Embryonic facial prominence (tissue), 1 donor: ENCODE measurements at regions not wholly inside any gene's neighbourhood (a gene's known extent, or its start where the extent isn't known, plus 50 kb on each side); places are given as distances from the start of the nearest gene placed in this dataset.

ENCODE experiments used
- DNase-seq: peaks from one replicate; pipeline ENCODE4 v3.0.0-alpha.2; 2016; ENCODE audit errors: extremely low spot score

DNA sequence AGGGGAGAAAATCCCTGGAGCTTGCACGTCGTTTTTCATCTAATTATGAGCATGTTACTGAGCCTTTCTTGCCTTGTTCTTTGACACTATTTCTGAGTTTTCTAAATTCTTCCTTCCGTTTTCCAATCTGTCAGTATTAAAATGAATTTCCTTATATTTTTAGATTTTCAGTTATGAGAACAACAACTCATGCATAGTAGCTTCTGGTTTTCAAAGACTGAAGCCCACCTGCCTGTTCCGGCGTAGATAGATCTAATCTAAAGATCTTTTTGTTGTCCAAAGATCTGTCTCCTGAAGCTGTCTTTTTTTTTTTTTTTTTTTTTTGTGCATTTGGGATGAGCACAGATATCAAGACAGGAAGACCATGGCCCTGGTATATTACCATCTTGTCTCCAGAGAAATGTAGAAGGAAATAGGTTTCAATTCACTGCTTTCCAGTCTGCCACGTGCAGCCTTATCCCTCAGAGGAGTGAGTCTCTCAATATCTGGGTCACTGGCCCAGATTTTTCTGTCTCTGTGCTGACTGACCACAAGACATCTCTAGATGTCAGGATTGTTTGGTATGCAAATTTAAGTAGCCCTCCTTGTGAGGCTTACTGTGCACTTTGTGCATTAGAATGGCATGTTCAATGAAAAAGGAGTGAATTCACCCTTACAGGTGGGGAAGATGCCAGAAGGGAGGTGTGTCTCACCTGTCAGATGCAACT lies 222.3 kb upstream of the TMC3 start:
- no peak for DNase-seq

DNA sequence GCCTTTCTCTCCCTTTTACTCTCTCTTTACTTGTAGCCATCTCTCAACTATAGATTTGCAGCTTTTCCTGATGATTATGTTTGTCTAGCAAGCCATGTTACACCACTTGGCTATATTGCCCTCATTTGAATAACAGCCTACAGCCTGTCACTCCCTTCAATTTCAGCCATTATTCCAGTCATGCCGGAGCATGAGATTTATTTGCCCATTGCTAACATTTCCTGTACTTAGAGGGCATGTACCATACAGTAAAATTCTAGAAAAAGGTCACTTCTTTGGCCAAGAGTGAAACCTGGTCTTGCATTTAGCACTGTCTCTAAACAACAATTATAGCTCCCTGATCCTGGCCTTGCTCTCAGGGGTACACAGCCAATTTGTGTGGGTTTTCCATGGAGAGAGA lies 221.7 kb upstream of the TMC3 start:
- no peak for DNase-seq

GRCh38 chr15:81589671-81590070 lies 215.7 kb upstream of the TMC3 start:
- DNase-seq, result no peak

GRCh38 chr15:81575436-81576123 lies 201.6 kb upstream of the TMC3 start:
- DNase-seq, result no peak

DNA sequence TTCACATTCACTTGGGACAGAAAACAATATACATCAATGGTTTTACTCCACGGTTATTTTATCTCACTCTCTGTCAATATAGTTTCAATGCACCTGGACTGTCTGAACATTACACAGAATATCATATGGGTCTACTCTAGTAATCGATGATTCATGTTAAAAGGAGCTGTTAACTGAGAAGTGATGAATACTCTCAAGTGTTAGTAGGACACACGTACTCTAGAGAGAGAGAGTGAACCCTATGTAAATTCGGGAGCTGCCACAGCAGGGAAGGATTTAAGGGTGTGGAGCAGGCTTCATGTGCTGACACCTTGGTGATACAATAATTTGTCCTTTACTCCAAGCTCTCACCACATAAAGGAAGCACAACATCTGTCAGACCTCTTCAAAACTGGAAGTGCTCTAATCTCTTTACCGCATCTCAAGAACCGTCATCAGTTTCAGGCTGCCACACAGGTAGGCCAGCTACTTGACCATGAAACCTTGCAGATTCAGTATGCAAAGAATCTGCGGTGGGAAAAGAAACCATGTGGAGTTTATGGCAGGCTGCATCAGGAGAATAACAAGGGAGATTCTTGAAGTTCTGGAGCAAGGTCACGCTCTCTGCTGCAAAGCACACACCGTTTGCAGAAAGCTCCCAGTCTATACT lies 199.2 kb upstream of the TMC3 start:
- no peak for DNase-seq

DNA sequence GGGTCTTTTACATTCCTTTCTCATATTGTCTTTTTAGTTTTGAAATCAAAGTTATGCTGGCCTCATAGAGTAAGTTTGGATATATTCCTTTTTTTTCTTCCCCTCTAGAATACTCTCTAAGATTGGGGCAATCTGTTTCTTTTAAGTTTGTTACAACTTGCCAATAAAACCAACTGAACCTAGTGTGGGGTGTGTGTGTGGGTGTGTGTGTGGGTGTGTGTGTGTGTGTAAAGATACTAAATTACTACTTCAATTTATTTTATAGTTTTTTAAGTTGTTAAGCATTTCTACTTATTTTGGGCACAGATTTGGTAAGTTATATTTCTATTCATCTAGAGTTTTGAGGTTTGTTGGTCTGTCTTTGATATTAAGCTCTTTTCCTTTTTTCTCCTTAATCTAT lies 198.2 kb upstream of the TMC3 start:
- no peak for DNase-seq

DNA sequence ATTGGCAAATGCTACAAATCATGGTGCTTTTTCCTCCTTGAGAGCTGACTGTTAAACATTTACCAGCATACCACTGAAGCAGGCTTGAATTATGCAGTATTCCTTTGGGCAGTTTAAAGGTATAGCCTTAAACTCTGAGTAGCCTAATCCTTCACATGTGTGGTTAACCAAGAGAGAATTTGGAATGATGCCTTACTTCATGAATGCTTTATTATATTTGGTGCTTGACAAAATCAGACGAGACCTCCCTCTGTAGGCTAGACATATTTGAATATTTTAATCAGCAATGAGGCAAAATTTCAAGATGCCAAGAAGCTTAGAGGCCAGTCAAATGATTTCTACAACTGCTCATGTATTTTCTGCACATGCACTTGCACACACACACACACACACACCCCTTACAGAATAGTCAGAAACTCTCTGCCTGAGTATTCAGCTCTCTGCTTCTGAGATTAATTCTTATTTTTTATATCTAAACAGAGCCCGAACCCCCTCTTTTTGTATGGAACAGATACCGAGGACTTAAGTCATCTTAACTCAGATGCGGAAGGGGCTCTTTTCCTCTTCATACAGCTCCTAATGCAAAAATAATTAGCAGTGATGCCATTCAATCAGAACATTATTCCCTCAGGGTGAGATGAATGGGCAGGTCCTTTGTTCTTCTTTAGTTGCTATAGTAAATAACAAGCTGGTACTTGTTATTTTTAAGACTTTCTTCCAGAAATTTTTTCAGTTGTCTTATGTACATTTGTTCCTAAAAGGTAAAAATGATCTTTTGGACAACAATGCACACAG lies 195.5 kb upstream of the TMC3 start:
- DNase-seq, result peak; percentile 27

- DNase-seq, result no peak
Observed at GRCh38 chr15:81567924-81568323, 193.9 kb upstream of the TMC3 start.

DNA sequence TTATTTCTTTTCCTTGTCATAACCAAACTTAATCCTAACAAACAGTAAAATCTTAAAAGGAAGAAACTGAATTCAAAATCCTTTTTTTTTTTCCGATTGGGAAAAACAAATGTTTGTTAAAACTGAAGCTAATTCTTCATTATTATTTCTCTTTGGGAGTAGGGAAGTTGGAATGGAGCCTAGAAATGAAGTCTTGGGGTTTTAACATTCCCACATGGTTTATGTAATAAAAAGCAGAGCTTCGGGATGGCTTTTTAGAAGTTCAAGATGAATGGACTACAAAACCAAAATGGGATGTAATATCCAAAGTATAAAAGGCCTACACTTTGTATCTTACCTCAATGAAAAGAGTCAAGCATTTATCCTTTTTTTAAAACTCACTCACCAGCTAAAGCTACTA lies 189.0 kb upstream of the TMC3 start:
- peak; percentile 36 for DNase-seq

- no peak for DNase-seq
Observed at GRCh38 chr15:81560405-81560804, 186.4 kb upstream of the TMC3 start.

- no peak for DNase-seq
Observed at GRCh38 chr15:81558056-81558455, 184.0 kb upstream of the TMC3 start.

DNA sequence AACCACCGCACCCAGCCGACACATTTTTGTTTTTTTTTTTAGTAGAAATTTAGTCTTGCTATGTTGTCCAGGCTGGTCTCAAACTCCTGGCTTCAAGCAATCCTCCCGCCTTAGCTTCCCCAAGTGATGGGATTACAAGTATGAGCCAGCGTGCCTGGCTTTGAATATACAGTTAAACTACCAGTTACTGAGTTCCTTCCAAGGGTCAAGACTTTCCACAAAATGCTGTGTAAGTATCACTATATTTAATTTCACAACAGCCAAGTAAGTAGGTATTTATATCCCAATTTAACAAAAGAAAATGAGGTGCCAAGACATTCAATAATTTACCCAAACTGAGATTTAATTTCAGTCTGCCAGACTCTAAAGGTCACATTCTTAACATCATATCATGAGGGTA lies 181.3 kb upstream of the TMC3 start:
- no peak for DNase-seq

DNA sequence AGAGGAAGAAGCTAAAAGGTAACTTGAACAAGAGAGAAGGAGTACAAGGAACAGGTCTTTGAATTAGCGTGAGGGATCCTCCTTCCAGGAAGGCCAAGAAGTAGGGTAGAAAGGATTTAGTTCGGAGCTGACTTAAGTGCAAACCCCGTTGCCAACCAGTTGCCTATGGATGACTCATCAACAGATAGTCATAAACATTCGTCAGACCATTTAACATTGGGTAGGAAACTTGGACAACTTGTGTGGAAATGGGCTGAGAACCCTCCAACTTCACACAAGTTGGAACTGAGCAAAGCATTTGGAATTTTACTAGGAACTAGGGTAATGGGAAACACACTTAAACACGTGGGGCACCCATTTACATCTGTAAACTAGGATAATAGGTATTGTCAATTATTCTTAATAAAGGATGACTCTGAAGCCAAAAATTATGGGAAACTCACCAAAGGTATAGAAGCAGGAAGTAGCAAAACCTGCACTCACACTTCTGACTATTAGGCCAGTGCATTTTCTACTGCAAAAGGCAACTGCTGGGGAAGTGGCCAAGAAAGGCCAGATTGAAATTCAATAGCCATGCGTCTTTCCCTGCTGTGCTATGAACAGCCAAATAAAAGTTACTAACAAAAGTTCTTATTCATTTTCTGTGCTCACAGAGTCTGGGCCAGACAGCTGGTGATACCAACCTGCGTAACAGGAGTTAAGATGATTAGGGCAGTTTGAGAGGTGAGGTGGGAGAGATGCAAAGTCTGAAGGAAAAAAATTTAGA lies 174.5 kb upstream of the TMC3 start:
- DNase-seq, result no peak

GRCh38 chr15:81547521-81548132 lies 173.6 kb upstream of the TMC3 start:
- no peak for DNase-seq

DNA sequence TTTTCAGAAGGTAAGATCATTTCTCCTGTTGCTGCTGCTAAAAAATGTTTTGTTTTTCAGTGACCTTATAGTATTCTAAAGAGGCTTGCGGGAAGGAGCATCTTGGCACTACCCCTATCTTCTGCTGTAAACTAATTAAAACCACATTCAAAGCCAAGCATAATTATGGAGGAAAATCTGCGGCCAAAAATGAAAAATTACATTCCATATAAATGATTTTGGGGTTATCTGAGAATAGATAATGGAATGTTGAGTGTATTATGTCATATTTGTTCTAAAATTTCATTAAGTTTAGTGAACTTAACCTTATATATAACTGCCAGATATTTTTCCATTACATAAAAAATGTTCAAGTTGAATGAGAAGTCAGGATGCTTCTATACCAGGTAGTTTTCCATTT lies 170.4 kb upstream of the TMC3 start:
- no peak for DNase-seq

DNA sequence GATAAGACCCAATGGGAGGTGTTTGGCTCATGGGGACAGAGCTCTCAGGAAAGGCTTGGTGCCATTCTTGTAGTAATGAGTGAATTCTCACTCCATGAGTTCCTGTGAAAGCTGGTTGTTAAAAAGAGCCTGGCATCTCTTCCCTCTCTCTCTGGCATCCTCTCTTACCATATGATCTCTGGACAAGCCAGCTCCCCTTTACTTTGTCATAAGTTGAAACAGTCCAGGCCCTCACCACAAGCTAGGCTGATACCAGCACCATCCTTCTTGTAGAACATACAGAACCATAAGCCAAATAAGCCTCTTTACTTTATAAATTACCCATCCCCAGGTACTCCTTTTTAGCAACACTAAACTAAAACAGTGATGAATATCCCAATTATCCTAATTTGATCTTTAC lies 166.9 kb upstream of the TMC3 start:
- no peak for DNase-seq

GRCh38 chr15:81536356-81536755 lies 162.3 kb upstream of the TMC3 start:
- DNase-seq, result no peak

- DNase-seq, result no peak
Observed at GRCh38 chr15:81534124-81534523, 160.1 kb upstream of the TMC3 start.

- no peak for DNase-seq
Observed at GRCh38 chr15:81532001-81532400, 158.0 kb upstream of the TMC3 start.

GRCh38 chr15:81531109-81531592 lies 157.1 kb upstream of the TMC3 start:
- peak; percentile 82 for DNase-seq

GRCh38 chr15:81530271-81530691 lies 156.3 kb upstream of the TMC3 start:
- DNase-seq, result no peak
